OCI-M2 (cell line): ENCODE measurements at regions not wholly inside any gene's neighbourhood (a gene's known extent, or its start where the extent isn't known, plus 50 kb on each side); places are given as distances from the start of the nearest gene placed in this dataset.
"Not testable (repeated sequence)": the region's sequence is repeated elsewhere in the genome, so short reads cannot be mapped to it uniquely, and the experiment has no call there.

ENCODE experiments used
- DNase-seq: peaks from one replicate; lab custom pipeline; 2025; ENCODE audit not compliant: unreplicated experiment; lab: John Stamatoyannopoulos, UW

GRCh38 chr15:94970802-94971201 is 739.4 kb downstream of the MCTP2 start:
- DNase-seq = no peak

- DNase-seq = no peak
These were observed 741.0 kb downstream of the MCTP2 start for GRCh38 chr15:94972314-94972713.

DNA sequence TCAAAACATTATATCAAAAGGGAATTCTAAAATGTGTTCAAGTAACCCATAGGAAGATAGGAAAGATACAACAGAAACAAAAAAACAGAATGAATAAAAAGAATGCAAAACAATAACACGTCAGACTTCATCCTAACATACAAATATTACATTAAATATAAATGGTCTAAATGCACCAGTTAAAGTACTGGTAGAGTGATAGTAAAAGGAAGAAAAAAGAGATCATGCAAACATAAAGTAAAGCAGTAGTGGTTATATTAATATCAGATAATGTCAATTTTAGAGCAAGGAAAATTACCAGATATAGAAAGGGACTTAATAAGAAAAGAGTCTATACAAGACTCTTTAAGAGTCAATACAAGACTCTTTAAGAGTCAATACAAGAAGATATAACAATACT is 755.7 kb downstream of the MCTP2 start:
- no peak for DNase-seq

GRCh38 chr15:94991718-94992117 is 760.4 kb downstream of the MCTP2 start:
- no peak for DNase-seq

- no peak for DNase-seq
These were observed 778.3 kb downstream of the MCTP2 start for GRCh38 chr15:95009635-95010034.

DNA sequence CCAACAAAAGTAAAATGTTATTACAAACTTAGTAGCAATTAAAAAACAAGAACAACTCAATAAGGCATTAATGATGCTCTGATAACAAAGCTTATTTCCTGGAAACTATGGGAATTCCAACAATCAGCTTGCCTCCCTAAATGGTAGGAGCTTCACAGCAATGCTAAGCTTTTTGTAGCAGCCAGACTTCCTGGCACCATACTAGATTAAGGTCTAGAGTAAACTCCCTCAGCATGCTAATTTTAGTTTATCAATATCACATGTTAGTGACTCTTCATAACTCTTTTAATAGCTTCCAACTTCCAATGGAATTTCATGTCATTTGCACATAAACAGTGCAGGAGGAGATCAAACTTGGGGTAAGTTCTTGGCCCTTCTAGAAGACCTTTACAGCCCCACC is 782.0 kb downstream of the MCTP2 start:
- DNase-seq = no peak

DNA sequence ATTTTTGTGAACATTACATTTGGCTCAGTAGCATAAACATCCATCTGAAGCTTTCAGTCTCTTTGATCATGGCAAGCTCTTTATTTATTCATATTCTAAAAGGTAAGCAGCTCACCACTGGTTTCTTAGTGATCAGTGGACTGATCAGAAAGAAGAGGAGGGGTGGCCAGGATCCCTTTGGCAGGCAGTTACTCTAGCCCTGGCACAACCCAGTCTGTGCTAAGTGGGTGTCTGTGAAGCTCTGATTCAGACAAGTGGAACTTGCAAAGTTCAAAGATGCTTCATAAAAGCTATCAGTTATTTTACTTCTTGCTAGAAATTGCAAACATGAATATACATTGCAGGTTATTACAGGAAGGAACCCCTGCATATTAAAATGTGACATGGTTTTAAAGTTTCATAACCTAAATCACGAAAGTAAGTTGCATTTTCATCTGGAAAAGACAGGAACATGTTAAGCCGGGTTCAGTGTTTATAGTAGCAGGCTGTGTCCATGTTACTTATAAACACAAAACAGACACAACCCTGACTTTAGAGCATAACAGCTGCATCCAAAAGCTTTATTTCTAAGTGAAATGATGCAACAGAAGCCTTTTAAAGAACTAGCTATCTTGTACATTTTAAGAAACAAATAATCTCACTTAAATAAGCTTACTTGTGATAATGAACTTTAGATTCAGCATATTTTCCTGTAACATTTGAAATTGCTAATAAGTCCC is 785.3 kb downstream of the MCTP2 start:
- DNase-seq = no peak

GRCh38 chr15:95017666-95018328 is 786.4 kb downstream of the MCTP2 start:
- no peak for DNase-seq

- DNase-seq = no peak
These were observed 787.7 kb downstream of the MCTP2 start for GRCh38 chr15:95018888-95019545.

- no peak for DNase-seq
These were observed 788.5 kb downstream of the MCTP2 start for GRCh38 chr15:95019907-95020306.

- DNase-seq = no peak
These were observed 790.5 kb downstream of the MCTP2 start for GRCh38 chr15:95021816-95022215.

GRCh38 chr15:95024351-95024750 is 793.0 kb downstream of the MCTP2 start:
- DNase-seq = no peak

DNA sequence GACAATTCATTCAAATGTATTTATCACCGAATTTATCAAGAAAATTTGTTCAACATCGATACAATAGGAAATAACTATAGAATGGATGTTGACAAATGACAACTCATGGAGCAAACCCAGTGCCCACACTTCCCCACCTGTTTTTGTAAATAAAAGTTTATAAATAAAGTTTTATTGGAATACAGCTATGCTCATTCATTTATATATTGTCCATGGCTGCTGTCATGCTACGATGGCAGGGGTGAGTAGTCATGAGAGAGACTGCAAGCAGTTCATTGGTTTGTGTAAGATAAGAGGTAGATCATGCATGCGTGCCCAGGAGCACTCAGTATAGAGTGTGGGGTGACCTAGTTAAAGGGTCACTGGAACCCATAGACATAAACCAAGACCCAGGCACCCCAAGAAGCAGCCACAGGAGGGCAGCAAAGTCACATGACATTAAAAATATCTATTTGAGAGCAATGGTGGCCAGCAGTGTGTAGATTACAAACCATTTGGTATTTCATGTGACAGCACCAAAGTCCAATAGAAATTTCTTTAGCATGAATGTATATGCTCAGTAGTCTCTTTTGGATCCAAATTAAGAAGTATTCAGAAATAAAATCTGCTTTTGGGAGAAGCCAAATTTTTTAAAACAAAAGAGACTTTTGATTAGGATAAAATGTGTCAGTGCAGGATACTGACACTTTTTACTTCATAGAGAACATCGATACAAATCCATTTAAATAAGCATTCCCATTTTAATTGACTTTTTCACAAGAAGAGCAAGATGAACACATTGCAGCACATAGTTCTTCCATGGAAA is 794.8 kb downstream of the MCTP2 start:
- no peak for DNase-seq

- no peak for DNase-seq
These were observed 796.6 kb downstream of the MCTP2 start for GRCh38 chr15:95027981-95028380.

GRCh38 chr15:95032156-95032555 is 800.8 kb downstream of the MCTP2 start:
- no peak for DNase-seq

- no peak for DNase-seq
These were observed 803.7 kb downstream of the MCTP2 start for GRCh38 chr15:95035106-95035505.

- no peak for DNase-seq
These were observed 809.9 kb downstream of the MCTP2 start for GRCh38 chr15:95041297-95041696.

GRCh38 chr15:95043236-95043932 is 812.0 kb downstream of the MCTP2 start:
- not testable (repeated sequence) for DNase-seq

DNA sequence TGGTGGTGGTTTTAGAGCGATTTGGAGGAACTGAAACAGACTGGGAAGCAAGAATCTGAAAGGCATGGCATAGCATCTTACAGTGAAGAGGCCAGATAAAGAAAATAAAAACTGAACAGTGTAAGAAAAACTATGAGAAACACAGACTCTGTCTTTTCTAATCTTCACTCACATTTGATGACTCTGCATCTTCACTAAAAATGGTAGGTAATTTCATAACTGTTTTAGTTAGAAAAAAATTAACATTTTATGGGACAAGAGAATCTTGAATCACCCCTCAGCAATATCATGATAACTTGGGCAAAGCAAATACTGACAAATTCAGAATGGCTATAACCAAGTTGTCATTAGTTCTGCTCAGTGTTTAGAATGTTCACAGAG is 812.6 kb downstream of the MCTP2 start:
- DNase-seq = no peak

DNA sequence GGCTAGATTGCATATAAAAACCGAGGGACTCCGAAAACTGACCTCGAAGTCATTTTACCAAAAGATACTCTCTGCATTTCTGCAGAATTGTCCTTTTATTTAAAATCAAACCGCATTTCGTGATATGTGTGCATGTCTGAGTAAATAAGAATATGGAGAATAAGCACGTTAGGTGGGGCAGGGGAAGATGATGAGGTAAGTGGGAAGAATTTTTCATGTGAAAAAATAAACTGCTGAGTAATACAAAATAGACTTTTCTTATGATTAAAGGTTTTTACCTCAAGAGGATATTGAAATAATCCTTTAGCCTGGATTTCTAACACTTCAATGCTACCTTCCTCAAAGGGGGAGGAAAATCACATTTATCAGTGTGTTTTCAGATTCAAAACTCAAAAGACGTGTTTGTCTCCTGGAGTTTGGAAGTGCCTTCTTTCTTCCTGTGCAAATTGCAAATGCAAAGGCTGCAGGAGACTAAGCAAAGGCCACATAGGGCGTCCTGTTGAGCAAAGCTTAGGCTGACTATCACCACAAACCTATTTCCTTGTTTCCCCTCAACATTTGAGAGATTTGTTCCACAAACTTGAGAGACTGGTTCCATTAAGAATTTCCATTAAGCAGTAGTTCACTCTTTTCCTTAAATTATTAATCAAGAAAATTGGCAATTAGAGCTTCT is 813.5 kb downstream of the MCTP2 start:
- DNase-seq = no peak
